GM20431 (cell line): ENCODE measurements at regions not wholly inside any gene's neighbourhood (a gene's known extent, or its start where the extent isn't known, plus 50 kb on each side); places are given as distances from the start of the nearest gene placed in this dataset.

ENCODE experiments used
- in situ Hi-C: fragments of 300-500 bp; cut with MseI, MboI; formaldehyde crosslinking; loops from one replicate; pipeline ENCODE4 v1.15.0; 2020; ENCODE audit warnings: low sequenced_read_pairs; ENCODE audit not compliant: unreplicated experiment

DNA sequence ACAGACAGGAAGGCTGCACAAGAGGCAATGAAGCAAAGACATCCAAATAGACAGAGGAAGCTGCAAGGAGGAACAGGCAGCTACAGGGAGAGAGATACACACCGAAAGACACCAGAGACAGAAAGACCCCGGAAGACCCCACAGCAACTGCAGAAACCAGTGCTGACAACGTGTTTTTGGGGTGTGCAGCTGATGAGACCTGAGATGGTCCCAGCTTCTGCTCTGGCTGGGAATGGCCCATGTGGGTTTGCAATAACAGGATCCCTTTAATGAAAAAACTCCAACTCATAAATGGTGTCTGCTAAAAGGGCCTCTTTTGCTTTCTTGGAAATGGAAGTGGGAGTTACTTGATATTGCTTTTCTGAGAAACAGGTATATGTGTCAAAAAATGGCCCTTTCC, 101.5 kb upstream of the CDH11 start:
- in situ Hi-C loops = no loop called here

DNA sequence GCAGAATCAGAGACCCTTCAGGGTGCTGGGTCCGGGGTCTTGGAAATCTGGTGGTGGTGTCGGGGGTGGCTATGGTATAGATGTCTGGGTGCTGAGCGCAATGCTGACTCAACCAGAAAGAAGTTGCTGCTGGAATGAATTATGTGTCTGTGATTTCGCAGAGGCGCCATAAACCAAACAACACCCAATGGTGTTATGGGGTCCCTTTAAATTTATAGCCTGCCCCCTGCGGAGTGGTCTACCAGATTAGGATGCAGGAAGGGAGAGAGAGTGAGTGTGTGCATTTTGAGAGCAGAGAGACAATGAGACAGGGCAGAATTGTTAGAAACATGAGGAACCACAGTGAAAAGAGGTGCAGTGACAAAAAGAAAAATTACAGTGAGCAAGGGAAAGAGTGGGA, 100.7 kb upstream of the CDH11 start:
- in situ Hi-C loops = no loop called here

DNA sequence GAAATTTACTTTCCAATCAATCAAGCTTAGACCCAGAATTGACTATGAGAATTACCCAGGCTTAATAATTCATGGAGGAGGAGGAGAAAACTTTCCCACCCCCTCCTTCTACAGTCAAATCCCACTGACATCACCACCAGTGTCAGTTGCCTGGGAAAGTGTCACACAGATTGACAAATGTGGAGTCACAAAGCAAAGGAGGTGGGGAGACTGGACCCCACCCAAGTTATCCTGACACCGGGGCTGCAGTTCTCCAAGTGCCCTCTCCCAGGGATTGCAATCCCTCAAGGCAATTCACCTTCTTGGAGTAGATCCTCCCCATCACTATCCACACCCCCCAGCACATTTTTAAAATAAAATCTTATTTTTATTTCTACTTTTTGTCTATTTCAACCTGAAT, 100.2 kb upstream of the CDH11 start:
- in situ Hi-C loops = no loop called here

DNA sequence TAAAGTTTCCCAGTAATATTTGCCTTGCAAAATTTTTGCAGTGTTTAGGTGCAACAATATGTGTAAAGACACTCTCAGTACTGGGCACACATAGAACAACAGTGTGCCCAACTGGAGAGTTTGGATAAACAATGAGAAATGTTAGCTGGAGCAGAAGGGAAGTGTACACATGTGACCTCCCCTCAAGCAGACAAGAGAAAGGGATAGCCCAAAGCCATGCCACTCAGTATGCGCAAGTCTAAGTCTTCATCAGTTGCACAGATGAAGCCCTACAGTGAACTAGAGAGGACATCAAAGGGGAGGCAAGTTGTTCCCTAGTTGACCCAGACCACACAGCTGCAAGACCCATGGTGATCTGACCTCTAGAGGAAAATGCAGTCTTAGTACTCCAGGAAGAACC, 97.9 kb upstream of the CDH11 start:
- in situ Hi-C loops = no loop called here

DNA sequence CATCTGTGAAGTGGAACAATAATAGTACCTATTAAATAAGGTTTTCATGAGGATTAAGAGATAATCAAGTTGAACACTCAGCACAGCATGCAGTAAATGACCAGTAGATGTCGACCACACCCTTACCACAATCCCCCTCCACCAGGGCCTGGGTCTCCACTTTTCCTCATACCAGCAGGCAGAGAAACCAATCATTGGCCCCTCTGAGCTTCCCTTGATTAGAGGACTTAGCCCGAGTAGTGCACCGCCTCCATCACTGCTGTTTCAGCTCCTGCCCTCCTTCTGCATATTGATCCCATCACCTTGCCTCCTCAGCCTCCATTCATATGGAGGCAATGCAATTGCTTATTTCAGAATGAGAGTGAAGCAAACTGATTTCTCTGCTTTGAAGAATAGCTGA, 96.5 kb upstream of the CDH11 start:
- in situ Hi-C loops = no loop called here

DNA sequence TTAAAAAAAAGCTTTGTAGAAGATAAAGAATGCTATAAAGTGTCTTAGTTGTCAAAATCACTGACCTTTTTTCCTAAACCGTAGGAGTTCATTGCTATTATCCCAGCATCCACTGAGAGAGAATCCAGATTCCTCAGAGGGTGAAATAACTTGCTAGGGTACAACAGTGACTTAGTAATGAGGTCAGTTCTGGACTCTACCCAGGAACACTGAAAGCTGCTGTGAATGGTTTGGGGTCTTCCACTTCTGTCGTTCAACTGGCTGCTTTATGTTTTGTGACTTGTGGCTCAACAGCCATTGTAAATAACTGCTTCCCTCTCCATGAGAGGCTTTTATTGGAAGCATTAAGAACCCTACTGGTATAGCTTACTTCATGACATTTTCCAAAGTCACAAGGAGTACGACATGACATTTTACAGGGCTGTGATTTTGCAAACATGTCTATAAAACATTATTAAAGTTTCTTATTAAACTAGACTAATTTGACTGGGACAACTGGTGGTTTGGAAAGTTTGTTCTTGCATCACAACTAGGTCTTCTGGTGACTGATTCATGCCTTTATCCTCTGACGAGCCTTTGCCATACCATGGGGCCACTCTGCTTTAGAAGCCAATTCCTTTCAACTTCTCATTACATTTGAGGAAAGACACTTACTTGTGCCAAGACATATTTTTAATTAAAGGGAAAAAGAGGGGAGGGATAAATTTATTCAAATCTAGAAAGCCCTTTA, 92.2 kb upstream of the CDH11 start:
- in situ Hi-C loops = no loop called here

DNA sequence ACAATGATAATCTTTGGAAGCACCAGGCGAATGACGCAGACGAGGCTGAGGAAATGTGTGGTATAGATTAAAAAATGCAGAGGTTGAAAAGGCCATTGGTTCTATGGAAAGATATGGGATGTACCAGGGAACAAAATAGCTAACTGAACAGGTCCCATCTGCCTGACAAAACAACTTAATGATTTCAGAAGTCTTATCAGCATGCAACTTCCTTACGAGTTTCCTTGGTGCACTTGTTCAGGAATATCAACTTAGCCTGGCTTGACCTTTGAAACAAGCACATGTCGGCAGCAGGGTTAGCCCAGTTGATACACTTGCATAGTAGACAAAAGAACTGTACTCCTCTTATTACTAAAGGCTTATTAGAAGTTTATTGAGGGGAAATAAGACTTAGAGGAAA, 90.9 kb upstream of the CDH11 start:
- in situ Hi-C loops = no loop called here

DNA sequence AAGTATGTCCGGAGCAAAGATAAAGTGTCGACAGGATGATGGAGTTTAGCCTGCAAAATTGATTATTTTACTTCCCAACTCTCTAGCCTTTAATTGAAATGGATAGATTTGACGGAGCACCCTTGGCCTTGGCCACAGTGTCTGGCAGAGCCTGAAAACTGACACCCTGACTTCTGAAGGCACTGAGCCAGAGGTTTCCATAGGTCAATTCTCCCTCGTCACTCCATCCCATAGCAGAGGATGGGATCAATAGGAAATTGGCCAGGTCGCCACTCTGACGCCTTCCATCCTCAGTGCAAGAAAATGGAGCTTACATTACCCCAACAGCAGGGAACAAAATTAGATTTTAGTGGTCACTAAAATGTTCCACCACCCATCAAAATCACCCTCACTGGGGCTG, 90.4 kb upstream of the CDH11 start:
- in situ Hi-C loops = no loop called here

DNA sequence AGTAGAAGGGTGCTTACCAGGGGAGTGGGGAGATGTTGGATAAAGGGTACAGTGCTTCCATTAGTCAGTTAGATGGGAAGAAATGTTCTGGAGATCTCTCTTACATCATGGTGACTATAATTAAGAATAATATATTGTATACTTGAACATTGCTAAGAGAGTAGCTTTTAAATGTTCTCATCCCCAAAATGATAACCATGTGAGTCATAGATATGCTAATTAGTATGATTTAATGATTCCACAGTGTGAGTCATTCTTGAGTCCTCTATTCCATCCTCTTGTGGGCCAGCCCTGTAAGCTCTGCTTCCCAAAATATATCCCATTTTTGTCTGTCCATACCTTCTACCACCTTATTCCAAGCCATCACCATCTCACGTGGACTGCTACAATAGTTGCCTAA, 80.6 kb upstream of the CDH11 start:
- in situ Hi-C loops = no loop called here

DNA sequence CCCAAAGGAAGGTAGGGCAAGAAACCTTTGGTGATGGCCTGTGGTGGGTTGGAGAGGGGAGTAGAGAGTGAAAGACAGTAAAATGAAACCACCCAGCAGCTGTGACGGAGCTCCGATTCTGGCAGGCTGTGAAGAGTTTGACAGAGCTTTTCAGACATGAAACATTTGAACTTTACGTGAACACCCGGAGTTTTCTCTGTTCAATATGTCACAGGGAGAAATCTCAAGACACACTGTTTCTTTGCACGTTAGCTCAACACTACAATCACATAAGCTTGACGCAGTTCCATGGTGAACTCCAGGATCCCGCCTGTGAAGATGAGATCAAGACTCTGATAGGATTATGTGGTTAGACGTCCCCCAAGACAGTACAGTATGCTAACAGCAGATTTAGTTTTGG, 79.6 kb upstream of the CDH11 start:
- in situ Hi-C loops = no loop called here

DNA sequence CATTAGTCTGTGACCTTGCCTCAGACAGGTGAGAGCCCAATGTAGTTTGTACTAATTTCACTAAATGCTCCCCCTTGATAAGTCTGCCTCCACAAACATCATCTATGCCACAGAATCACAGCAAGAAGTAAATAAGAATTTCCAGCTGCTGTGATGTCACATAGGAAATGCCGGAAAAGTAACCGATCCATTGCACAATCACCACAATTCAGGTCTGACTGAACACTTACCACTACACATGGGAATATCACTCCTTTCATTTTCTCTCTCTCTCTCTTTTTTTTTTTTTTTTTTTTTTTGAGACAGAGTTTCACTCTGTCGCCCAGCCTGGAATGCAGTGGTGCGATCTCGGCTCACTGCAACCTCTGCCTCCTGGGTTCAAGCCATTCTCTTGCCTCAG, 79.0 kb upstream of the CDH11 start:
- in situ Hi-C loops = no loop called here

DNA sequence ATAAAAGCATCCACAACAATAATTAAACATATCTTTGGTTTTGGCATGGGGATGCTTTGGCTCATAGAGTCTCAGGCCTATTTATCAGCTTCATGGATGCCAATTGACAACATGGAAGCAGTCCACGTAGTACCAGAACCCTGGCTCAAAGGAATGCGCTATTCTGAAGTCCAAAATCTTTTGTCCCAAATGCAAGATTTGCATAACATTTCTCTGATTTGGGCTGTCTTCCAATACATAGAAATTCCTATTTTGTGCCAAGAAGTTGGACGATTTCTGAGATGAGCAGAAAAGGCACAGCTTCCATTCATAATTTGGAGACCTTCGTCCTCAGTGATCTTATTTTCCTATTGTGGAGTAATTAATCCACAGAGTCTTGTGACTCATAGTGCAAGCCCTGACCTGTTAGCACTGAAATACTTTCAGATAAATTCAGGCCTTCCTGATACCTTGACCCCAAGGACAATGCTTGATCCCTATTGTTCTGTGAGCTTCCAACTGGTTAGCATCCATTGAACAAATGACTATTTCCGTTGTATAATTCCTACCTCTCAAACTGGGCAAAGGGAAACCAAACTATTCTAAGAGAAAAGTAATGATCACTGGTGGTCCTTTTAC, 78.4 kb upstream of the CDH11 start:
- in situ Hi-C loops = no loop called here

DNA sequence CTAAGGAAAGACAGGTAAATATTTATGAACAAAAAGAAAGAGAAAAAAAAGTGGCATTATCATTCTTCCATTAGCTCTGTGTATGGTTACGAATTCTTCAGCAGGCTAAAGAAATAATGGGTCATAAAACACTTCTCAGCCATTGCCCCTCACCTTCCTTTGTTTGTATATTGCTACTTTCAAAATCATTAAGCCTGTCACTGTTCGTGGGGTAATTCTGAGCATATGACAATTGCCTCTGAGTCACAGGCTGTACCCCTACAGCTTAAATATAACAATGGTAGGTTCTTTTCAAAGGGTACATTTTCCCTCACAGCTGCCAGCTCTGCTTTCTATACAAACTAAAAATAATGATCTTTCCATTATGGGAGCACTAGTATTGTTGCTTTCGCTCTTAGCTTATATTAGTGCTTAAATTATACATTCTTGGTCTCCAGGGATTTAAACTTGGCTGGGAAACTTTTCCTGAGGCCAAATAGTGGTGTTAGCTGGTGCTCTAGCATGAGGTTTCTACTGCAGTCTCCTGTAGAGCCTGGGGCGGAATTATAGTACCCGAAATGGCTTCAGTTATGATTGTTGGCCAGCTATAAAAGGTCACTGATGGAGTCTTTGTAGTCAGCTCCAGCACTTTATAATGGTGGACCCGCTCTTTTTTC, 74.7 kb upstream of the CDH11 start:
- in situ Hi-C loops = no loop called here

DNA sequence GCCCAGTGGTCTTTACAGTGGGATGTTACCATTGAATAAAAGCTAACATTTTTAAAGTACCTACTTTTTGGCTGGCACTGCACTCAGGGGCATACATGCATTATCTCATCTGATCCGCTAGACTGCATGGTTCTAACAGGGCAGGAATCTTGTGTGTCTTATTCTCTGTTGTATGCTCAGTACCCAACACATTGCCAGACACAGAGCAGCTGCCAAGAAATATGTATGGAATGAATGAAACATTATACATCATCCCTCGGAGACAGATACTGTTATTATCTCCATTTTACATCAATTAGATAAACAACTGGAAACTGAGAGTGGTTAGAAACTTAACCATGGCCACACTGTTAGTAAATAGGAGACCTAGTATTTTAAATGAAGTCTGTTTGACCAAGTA, 74.1 kb upstream of the CDH11 start:
- in situ Hi-C loops = no loop called here

DNA sequence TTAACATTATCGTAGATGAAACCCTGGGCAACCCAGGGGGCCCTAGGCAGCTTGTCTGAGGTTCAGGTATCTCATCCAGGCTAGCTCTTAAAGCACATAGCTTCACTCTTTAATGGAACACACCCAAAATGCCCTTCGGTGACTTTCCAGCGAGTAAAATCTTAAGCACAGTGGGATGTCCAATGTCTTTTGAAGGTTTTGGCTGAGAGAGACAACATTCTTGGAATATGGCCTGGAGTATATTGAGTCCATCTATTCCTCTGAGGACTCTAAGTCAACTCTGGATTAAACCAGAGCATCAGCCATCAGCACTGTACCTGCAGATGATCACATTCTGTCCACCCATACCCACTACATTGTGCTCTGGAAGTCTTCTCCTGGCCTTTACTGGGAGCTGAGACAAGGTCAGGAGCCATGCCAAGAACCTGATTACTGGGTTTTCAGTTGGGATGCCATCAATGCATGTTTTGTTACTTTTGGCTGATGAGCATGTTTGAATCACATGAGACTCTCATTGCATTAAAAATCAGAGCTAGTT, 63.4 kb upstream of the CDH11 start:
- in situ Hi-C loops = no loop called here

DNA sequence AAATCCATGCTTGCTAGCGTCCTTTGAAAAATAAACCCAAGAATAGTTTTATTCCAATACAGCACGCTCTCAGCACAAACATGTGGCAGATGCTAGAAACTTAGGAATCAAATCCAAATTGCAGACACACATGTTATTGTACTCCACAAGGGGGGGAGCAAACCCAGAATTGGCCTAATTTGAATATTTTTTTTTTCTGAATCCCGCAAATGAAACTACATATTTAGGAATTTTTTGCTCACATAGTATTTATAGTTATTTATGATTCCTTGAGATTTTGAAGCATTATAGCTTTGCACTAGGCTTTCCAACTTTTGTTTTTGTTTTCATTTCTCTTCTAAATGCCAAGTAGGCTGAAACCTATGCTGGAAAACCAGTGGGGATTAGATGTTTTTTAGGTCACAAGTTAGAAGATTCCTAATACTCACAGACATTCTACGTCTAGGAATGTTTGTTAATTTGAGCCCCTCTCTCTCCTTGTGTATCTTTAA, 59.3 kb upstream of the CDH11 start:
- in situ Hi-C loops = no loop called here

DNA sequence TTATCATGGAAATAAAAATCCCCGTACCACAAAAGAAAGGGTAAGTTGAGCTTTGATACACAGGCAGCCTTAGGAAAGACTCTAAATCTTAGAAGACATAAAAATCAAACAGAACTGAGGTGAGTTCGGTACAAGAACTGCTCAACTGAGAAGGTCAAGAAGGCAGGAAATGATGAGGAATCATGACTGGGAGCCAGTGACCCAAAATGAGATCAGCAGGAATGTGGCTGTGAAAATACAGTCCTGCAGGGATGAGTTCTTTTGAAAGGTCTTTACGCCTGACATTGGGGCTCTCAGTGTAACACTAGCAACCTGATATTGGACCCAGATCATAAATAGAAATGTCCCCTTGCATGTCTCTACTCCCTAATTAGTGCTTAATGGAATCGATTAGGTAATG, 56.3 kb upstream of the CDH11 start:
- in situ Hi-C loops = no loop called here

DNA sequence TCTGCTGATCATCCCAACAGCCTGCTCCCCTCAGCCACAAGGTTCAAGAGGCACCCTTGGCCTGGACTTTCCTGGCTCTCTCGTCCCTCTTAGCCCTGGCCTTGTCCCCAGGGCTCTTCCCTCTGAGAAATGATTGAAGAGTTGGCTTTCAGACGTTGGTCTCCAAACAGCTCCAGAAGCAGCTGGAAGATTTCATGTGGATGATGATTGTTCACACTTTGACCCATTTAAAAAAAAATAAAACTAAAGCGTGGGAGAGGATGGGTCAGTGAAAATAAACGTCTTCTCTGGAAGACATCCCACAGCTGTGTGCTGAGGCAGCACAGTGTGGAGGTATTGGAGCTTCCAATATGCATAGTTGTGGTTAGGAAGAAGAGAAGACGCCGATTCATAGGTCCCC, 54.7 kb upstream of the CDH11 start:
- in situ Hi-C loops = no loop called here

DNA sequence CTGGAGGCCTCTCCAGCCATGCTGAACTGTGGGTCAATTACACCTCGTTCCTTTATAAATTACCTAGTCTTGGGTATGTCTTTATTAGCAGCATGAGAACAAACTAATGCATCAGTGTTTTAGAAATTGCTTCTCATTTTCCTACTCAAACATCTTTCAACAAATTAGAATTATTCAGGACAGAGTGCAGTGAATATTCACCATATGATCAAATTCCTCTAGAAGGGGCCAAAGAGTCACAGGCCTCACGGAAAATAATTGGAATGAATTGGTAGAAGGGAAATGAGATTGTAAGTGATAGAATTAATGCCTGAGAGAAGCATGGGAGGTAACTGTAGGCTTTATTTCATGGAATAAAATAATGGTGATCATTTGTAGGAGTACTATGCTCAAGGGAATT, 50.5 kb upstream of the CDH11 start:
- in situ Hi-C loops = no loop called here
